HG03439 (cell line): ENCODE measurements at regions not wholly inside any gene's neighbourhood (a gene's known extent, or its start where the extent isn't known, plus 50 kb on each side); places are given as distances from the start of the nearest gene placed in this dataset.

Source experiments
- ATAC-seq: cut with Tn5 transposase; IDR thresholded peaks from one replicate; pipeline ENCODE4 v1.9.1; 2021; ENCODE audit warnings: mild to moderate bottlenecking, moderate library complexity; ENCODE audit not compliant: unreplicated experiment

GRCh38 chr18:73861771-73862170, 285.9 kb downstream of the FBXO15 start:
- no peak for ATAC-seq

DNA sequence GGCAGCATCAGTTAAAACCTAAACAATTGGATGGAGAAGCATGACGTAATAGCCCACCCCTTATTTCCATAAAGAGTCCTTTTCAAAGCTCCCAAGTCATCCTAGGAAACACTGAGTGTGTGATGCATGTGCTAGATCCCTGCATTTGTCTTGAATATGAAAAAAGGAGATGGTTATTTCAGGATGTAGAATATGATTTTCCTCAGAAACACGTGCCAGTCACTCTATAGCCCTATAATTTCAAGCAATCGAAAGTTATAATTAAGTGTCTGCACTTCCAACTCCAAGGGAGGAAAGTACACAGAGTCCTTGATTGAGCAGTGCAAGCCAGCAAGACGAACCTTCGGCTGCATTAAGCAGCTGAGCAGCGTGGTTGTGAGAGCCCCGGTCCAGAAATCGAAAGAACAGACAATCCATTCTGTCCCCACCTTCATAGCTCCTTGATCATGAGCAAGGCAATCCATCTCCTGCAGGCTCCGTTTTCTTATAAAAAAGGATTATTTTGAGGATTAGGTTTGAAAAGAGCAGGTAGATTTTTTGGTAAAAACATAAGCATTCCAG, 287.7 kb downstream of the FBXO15 start:
- no peak for ATAC-seq

DNA sequence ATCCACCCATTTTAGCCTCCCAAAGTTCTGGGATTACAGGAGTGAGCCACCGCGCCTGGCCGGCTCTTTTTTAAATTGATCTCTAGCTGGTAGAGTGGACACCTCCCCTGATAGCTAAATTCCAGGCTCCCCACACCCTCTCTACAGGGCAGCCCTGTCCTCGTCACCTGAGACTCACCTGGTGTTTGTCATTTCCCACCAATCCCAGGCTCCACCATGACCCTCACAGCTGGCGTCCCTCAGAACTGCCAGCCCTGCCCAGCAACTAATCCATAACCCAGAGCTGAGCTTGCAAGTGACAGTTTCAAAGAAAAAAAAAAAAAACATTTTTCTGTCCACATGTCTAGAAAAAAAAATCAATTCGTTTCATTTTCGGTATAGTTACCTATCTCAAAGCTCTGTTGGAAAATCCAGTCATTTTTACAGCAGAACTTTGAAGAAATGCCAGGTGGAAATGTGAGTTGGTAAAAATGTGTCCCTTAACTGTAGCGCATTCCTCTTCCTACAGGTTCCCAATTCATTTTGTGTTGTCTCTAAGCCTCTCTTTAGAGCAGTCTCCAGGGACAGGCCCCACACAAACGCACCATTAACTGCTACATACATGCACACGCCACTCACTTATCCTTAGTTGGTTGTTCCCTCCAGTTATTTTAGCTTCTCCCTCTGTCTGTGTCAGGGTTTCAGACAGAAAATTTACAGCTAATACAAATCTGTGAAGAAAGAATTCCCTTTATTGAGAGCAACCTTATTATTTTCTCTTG, 294.7 kb downstream of the FBXO15 start:
- ATAC-seq, result no peak

DNA sequence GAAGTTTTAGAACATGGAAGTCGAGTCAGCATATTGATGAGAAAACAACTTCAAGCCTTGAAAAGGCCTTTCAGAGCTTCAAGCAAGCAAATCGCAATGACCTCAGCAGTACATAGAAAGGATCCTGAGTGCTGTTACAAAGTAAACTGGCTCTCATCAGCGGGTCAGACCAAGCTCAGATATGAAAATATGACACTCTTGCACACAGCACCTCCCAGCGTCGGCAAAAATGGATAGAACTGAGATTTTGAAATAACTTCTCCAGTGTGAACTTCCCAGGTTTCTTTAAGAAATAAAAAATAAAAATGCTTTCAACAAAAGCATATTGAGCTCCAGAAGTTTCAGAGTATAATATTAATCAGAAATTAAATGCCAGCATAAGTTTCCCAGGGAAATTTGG, 296.9 kb downstream of the FBXO15 start:
- ATAC-seq, result no peak

DNA sequence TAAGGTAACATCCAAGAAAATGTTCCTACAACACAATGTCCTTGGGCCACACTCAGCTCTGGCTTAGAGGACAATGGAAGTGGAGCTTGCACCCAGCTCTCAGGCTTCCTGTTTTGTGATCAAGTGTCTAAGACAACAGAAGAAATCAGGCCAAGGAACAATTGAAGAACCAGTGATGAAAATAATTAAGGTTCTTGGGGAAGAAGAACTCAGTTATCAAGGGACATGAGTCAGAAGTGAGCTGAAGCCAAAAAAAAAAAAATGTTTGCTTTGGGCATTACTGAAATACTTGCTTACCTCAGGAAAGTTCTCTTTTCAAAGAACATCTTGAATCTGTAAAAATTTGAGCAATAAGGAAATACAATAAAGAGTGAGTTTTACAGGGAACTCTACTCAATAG, 299.0 kb downstream of the FBXO15 start:
- ATAC-seq, result no peak

DNA sequence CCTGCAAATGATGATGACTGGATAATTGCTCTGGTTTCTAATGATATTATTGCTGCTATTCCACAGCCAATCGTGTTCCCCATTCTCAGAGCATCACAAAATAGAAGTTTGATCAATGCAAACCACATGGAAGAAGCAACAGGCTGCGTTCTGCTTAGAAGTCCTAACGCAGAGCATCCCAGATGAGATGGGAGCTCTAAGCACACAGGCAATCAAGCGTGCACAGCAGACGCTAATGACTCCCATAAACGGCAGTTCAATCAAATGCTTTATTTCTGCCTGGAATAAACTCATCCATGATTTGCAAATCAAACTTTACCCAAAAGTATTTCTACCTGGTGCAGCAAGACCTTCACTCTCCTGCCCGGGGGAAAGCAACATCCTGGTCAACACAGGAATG, 304.2 kb downstream of the FBXO15 start:
- ATAC-seq, result no peak

- peak; percentile 82 for ATAC-seq
These were observed 304.7 kb downstream of the FBXO15 start for GRCh38 chr18:73842795-73843394.

GRCh38 chr18:73841661-73842060, 306.0 kb downstream of the FBXO15 start:
- no peak for ATAC-seq

DNA sequence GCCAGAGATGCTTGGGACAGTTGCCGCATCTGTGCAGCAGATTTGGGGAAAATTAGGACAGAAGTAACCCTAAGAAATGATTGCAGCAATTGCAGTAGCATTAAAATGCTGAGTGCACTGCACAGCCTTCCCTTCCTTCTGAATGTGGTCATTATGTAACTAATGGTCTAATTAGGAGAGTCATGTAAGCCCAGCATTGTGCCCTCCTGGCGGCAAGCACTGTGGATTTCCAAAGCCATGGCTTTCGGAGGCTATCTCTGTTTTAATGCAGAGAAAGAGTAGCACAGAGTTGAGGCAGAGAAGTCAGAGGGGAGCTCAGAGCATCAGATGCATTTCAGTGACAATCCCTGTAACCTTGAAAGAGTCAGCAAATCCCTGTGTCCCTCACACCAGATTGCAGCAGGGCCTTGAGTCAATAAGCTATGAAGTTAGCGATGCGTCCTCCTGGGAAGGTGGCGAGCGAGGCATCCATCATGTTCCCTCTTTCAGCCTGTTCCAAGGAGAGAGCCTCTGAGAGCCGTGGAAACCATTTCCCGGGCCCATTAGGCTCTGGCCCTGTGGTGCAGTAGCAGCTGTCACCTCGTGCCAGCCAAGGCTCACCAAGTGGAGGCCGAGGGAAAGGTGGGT, 307.2 kb downstream of the FBXO15 start:
- ATAC-seq, result no peak

DNA sequence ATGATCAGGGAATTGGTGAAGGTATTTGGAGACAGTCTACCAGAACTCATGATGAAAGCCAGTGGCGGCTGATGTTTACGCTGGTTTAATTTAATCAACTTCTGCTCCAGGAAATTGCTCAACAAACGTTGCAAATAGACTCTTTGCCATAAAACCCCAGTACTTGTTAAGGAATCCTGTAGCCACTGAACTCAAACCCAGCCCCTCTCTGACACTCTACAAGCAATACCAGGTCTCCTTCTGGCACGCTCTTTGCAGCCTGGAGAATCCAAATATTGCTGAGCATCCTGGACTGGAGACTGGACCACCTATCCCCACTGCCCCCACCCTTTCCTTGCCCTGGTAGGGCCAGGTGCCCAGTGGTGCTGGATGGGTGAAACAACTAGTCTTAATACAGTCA, 308.2 kb downstream of the FBXO15 start:
- ATAC-seq, result no peak

- no peak for ATAC-seq
These were observed 309.5 kb downstream of the FBXO15 start for GRCh38 chr18:73838107-73838506.

DNA sequence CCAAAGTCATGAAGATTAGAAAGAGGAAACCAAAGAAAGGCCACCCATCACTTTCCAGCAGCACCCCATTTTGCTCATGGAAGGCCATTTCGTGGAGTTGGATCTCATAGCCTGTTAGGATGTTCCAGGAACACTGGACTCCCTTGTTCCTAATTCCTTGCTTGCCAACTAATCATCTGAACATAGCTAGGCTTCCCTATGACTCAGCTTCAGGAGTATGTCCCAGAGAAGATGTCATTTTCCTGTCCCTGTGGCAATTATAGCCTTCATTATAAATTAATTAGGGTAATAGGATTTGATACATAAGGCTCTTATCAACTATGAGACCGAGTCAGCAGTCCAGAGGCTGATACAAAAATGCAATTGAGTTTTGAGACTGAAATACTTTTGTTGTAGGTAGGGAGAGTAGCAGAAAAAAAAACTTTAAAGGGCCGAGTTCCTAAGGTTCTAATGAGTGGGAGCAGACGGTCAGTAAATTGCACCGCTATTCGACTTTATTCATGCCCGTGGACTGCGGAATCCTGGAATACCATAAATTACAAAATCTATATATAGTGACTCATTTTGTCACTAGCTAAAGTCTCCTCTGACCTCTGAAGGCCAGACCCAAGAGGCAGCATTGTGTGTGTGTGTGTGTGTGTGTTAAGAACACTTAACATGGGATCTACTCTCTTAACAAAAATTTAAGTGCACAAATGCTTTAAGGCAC, 311.8 kb downstream of the FBXO15 start:
- ATAC-seq, result no peak

GRCh38 chr18:73835039-73835438, 312.6 kb downstream of the FBXO15 start:
- no peak for ATAC-seq

GRCh38 chr18:73831688-73832087, 315.9 kb downstream of the FBXO15 start:
- ATAC-seq, result no peak

- ATAC-seq, result no peak
These were observed 318.5 kb downstream of the FBXO15 start for GRCh38 chr18:73829146-73829545.

GRCh38 chr18:73827801-73828200, 319.8 kb downstream of the FBXO15 start:
- no peak for ATAC-seq

GRCh38 chr18:73826098-73826497, 321.5 kb downstream of the FBXO15 start:
- no peak for ATAC-seq

- ATAC-seq, result no peak
These were observed 323.0 kb downstream of the FBXO15 start for GRCh38 chr18:73824671-73825070.

DNA sequence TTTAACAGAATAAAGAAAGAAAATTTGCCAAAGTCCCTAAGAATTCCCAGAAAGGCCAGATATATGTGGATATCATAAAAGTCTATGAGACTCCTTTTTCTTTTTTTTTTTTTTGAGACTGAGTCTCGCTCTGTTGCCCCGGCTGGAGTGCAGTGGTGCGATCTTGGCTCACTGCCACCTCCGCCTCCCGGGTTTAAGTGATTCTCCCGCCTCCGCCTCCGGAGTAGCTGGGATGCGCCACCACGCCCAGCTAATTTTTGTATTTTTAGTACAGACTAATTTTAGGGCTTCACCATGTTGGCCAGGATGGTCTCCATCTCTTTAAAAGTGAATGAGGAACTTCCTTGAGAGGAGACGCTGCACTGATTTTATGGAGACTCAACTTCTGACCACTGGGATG, 335.2 kb downstream of the FBXO15 start:
- no peak for ATAC-seq

GRCh38 chr18:73807551-73808192, 340.0 kb downstream of the FBXO15 start:
- no peak for ATAC-seq

- no peak for ATAC-seq
These were observed 341.6 kb downstream of the FBXO15 start for GRCh38 chr18:73805991-73806390.
